H54 (cell line): ENCODE measurements at regions not wholly inside any gene's neighbourhood (a gene's known extent, or its start where the extent isn't known, plus 50 kb on each side); places are given as distances from the start of the nearest gene placed in this dataset.
"Not testable (repeated sequence)": the region's sequence is repeated elsewhere in the genome, so short reads cannot be mapped to it uniquely, and the experiment has no call there.

Source experiments
- DNase-seq: peaks from one replicate; pipeline ENCODE4 v3.0.0; 2011; ENCODE audit warnings: low spot score, mixed read lengths; ENCODE audit not compliant: insufficient read length
- FAIRE-seq: peaks from 3 replicates; lab custom pipeline; 2011; peaks lifted over from hg19 to GRCh38; lab: Jason Lieb, UNC
- POLR2A ChIP-seq: IDR thresholded peaks from 2 replicates; pipeline ENCODE4 v1.6.1; 2011; ENCODE audit warnings: low read depth, mild to moderate bottlenecking, low read length

DNA sequence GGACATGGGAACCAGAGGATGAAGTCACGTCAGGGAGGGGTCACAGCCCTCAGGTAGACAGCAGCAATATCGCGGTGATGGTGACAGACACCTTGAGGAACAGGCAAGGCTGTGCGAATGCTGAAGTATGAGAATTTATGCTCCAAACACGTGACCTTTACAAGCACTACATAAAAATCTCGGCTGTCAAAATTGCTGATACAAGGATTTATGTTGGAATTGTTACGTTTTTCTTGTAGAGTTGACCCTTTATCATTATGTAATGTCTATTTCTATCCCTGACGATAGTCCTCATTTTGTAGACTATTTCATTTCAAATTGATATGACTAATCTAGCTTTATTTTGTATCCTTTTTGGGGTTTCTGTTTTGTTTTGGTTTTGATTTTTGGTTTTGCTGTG lies 311.1 kb downstream of the C6orf118 start:
- DNase-seq (no peak), FAIRE-seq (no peak)
- no peak for TF ChIP-seq POLR2A

- TF ChIP-seq POLR2A = no peak
- FAIRE-seq (no peak), DNase-seq (no peak)
These were observed 312.6 kb downstream of the C6orf118 start for GRCh38 chr6:164996838-164997237.

GRCh38 chr6:164991573-164991972 lies 317.8 kb downstream of the C6orf118 start:
- DNase-seq (no peak), FAIRE-seq (no peak)
- TF ChIP-seq POLR2A = no peak

GRCh38 chr6:164990901-164991300 lies 318.5 kb downstream of the C6orf118 start:
- DNase-seq (no peak), FAIRE-seq (no peak)
- TF ChIP-seq POLR2A = no peak

- no peak for TF ChIP-seq POLR2A
- no peak for DNase-seq
- no peak for FAIRE-seq
These were observed 327.0 kb downstream of the C6orf118 start for GRCh38 chr6:164982389-164982788.

- FAIRE-seq = no peak
- no peak for TF ChIP-seq POLR2A
- DNase-seq = no peak
These were observed 342.3 kb downstream of the C6orf118 start for GRCh38 chr6:164967102-164967501.

- FAIRE-seq (no peak), DNase-seq (no peak)
- no peak for TF ChIP-seq POLR2A
These were observed 346.6 kb downstream of the C6orf118 start for GRCh38 chr6:164962805-164963204.

GRCh38 chr6:164947164-164947563 lies 362.2 kb downstream of the C6orf118 start:
- DNase-seq (no peak), FAIRE-seq (no peak)
- TF ChIP-seq POLR2A = no peak

- TF ChIP-seq POLR2A = no peak
- FAIRE-seq = no peak
These were observed 367.1 kb downstream of the C6orf118 start for GRCh38 chr6:164942271-164942670.

GRCh38 chr6:164933238-164933794 lies 376.1 kb downstream of the C6orf118 start:
- DNase-seq, FAIRE-seq: not testable (repeated sequence)

More at GRCh38 chr6:164942271-164942670, 367.1 kb downstream of the C6orf118 start:
- no peak for DNase-seq

DNA sequence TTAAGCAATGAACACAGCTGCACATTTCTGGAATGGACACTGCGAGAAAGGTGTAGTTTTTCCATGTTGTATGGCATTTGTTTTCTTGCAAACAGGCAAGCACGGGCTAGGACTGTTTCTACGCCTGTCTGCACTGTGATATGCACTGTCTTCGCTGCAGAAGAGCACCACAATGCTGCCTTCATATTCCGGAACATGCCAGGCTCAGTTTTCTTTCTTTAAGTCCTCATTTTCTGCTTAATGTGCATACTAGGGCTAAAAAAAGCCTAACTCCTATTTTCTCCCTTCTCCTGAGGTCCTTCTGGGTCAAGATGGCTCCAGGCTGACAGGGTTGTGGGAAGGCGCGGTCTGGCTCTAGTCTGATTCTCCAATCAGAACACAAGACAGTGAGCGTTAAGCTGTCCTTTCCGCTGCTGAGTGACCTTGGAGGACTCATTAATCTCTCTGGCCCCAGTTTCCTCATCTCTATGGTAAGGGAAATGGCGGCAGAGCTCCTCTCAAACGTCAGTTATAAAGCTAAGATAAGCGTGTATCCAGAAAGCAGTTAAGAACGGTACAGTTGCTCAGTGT lies 379.9 kb downstream of the C6orf118 start:
- no peak for TF ChIP-seq POLR2A
- FAIRE-seq = no peak
- no peak for DNase-seq

DNA sequence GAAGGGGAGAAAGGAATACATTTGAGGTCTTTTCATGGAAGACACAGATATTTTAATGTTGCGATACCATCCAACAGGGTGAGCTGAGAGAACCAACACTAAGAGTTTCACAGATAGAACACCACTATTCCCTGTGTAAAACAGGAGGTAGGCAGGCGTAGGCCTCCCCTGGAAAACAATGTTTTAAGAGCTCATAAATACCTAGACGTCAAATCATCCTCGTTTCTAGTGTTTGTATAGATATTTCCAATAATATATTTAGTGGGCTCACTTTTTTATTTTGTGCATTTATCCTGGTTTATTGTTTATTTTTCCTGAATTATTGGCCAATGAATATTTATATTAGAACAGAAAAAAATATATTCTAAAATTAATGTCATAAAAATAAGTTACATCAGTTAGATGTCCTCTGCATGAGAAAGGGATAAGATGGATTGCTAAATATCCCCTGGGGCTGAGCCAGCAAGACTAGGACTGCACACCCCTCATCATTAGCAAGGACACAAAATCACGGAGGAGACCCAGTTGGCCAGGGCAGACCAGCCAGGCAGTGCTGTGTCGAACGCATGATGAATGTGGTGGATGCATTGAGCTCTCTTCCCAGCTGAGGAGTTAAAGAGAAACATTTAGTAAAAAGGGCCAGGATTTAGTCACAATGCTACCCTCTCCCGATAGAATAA lies 380.5 kb downstream of the C6orf118 start:
- TF ChIP-seq POLR2A = no peak
- DNase-seq (no peak), FAIRE-seq (no peak)

- FAIRE-seq = no peak
- TF ChIP-seq POLR2A = no peak
- DNase-seq = no peak
These were observed 381.2 kb downstream of the C6orf118 start for GRCh38 chr6:164928057-164928727.
